Activated CD4-positive, CD25-positive, alpha-beta regulatory T cell treated with anti-CD3 and anti-CD28 coated beads, Interleukin-2, amount 50 U/mL, for 24 hours (primary cell): ENCODE measurements at regions not wholly inside any gene's neighbourhood (a gene's known extent, or its start where the extent isn't known, plus 50 kb on each side); places are given as distances from the start of the nearest gene placed in this dataset.
"Not testable (repeated sequence)": the region's sequence is repeated elsewhere in the genome, so short reads cannot be mapped to it uniquely, and the experiment has no call there.

Source experiments
- ATAC-seq, 2 donors: fragments of 150-1000 bp; cut with Tn5 transposase; one replicate each; pipeline ENCODE4 v1.10.0; 2021; ENCODE audit warnings: mild to moderate bottlenecking in 1 of 2, moderate library complexity in 1 of 2

- ATAC-seq, result not testable (repeated sequence)
Observed at GRCh38 chr15:62371683-62372082, 206.6 kb upstream of the C2CD4B start.

DNA sequence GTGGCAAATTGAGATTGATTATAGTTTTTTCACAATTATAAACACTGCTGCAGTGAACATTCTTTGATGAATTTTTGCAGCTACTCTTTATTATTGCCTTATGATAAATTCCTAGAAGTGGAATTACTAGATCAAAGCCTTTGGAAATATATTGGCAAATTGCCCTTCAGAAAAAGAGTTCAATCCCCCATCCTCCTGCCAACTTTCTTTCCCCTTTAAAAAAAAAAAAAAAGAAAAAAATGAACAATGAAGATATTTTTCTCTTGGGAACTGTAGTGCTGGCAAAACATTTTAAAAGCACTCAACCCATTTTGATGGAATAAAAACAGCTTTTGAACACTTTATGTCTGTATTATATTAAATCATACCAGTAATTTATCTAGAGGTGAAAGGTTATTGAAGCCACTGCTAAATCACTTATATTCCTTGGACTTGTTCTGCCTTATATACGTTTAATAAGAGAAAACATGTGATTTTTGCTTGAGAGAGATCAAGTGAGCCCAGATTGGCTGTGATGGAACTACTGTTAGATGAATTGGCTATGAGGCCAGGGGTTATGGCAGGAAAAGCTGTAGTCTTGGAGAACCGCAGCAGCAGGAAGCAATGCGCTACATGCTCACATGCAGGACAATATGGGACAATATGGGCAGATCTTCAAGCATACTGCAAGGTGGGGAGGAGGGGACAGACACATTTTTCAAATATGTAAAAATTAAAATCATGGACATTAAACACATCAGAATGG is 212.8 kb upstream of the C2CD4B start:
- no peak for ATAC-seq

GRCh38 chr15:62378772-62379498 is 213.8 kb upstream of the C2CD4B start:
- ATAC-seq, result no peak

DNA sequence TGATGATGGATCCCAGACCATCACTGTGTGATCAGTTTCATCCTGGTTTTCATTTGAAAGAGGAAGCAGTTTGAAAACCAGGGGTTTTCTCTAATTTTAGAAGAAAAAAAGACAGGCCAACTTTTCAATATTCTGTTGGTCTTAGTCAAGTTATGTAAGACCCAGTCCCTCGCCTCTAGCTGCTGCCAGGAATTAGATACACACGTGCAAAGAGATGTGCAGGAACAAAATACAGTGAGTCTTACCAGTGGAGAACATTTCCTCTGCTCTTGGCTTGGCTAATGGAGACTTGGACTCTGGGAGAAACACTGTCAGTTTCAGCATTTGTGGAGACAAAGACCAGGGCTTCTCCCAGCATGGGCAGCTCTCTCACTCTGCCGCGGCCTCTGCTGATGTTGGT is 214.9 kb upstream of the C2CD4B start:
- ATAC-seq, result no peak

DNA sequence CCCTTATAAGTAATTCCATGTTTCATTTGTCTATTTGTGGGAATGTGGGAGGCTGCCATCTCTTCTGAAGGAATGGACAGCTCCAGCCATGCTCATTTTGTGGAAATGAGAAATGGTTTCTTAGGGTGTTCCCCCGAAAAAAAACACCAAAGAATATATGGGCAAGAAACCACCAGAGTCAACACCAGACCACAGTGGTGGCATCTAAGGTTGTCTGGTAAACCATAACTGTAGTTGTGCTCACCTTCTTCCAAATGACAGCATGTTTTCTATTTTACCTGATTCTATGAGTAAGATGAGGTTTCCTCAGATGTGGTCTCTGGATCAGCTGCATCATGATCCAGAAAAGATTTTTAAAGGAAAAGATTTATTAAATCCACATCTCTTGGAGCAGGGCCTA is 217.0 kb upstream of the C2CD4B start:
- ATAC-seq, result no peak

GRCh38 chr15:62389885-62390790 is 225.1 kb upstream of the C2CD4B start, which contains the start of gene TLN2:
TLN2 (plus strand) TSS chr15:62390550.
- ATAC-seq, result peak; percentile 85 to 88

DNA sequence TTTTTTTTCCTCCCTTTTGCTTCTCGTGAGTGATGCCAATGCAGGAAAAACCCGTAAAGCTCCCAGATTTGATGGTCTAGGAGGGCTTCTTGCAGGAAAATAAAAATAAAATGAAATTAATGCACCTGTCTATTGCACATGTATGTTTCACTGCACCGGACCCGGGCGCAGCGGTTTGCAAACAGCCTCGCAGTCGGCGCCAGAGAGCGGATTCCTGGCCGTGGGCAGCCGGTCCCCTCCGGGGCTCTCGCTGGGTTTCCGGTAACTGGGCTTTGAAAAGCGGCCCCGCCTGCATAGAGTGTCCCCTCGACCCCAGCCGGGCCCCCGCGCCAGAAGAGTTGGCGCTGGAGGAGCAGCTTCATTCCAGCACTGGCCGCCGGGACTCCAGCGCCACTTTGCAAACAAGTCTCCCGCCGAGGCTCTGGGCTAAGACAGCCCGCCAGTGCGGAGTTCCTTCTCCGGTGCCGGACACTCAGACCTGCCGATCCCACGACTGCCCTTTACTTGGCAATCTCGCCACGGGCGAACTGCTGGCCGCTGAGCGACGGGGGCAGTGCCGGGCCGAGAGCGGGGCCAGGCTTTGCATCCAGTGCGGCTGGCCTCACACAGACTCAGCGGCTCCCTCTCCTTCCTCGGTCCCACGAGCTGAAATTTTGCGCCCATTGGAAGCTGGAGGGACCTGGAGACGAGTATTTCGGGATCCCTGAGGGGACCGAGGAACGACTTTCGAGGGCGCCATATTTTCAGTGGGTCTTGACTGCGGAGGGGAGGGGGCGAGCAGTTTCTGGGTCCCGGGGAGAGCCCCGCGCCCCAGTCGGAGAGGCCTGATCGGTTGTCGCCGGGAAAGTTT is 225.9 kb upstream of the C2CD4B start:
- ATAC-seq, result peak; percentile 5 to 19

DNA sequence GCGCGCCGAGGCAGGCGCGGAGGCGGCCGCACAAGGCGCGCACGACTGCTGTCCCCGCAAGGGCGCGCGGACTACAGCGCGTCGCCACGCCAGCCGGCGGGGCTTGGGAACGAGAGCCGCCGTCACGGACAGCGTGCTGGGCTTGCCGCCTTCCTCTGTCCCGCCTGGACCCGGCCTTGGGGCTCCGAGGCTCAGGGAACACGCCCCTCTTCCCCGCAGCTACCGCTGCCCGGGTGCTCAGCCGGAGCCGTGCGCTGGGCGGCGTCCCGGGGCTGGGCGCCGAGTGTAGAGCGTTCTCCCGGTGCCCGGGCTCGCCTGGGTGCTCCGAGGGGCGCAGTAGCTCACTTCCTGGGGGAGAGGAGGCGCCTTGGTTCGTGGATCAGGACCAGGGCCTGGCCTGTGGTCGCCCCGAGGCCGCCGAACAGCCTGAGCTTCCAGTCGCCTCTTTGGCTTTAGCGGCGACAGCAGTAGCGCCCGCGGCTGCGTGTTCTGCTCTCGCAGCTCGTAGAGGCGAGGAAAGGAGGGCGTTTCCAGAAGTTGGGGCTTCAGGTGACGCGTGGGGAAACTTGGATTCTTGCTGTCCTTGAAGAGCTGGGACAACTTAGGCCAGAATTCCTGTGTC is 226.7 kb upstream of the C2CD4B start:
- peak; percentile 36 to 49 for ATAC-seq

GRCh38 chr15:62392376-62392775 is 227.3 kb upstream of the C2CD4B start:
- ATAC-seq, result no peak

- ATAC-seq, result no peak
Observed at GRCh38 chr15:62393196-62393595, 228.1 kb upstream of the C2CD4B start.

GRCh38 chr15:62394079-62394478 is 229.0 kb upstream of the C2CD4B start:
- no peak for ATAC-seq

GRCh38 chr15:62400778-62401177 is 235.7 kb upstream of the C2CD4B start:
- ATAC-seq, result no peak

- ATAC-seq, result no peak
Observed at GRCh38 chr15:62402687-62403086, 237.6 kb upstream of the C2CD4B start.

GRCh38 chr15:62403164-62403809 is 238.2 kb upstream of the C2CD4B start:
- ATAC-seq, result no peak

GRCh38 chr15:62404194-62404985 is 239.3 kb upstream of the C2CD4B start:
- no peak for ATAC-seq

GRCh38 chr15:62406305-62406891 is 241.3 kb upstream of the C2CD4B start:
- no peak for ATAC-seq

- ATAC-seq, result no peak
Observed at GRCh38 chr15:62407216-62407615, 242.1 kb upstream of the C2CD4B start.

- no peak for ATAC-seq
Observed at GRCh38 chr15:62407962-62408361, 242.9 kb upstream of the C2CD4B start.

DNA sequence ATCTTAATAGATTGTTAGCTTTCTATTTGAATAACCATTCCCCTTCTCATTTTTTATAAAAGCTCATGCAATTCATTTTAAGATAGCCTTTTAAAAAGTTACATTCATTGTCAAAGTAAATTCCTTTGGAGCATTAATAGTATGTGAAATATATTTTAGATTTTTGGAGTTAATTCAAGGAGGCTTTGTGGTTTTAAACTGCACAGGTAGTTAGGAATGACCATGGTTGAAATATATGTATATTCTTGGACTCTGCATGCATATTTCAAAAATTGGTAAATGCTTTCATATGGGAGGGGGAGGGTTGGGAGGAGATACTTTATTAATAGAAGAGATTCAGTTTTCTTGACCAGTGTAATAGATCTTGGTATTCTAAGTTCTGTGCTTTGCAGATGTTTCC is 244.4 kb upstream of the C2CD4B start:
- no peak for ATAC-seq

DNA sequence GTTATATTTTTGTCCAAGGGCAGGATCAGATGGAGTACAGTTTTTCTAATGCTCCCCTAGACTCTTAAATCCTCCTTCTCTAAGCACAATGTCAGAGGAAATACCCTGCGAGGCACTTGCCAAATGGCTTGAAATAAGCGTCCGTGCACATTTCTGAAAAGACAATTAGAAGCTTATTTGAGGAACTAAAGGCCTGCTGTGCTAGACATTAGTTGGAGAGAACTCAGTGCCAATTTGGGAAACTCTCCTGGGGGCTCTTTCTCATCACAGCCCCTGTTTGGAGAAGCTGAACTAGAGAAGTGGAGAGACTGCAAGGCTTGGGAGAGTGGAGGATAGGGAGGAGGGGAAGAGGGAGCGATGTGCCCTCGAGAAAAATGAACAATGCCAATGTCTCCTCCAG is 247.6 kb upstream of the C2CD4B start:
- no peak for ATAC-seq
